ENCODE measurements at regions not wholly inside any gene's neighbourhood (a gene's known extent, or its start where the extent isn't known, plus 50 kb on each side); places are given as distances from the start of the nearest gene placed in this dataset.

DNA sequence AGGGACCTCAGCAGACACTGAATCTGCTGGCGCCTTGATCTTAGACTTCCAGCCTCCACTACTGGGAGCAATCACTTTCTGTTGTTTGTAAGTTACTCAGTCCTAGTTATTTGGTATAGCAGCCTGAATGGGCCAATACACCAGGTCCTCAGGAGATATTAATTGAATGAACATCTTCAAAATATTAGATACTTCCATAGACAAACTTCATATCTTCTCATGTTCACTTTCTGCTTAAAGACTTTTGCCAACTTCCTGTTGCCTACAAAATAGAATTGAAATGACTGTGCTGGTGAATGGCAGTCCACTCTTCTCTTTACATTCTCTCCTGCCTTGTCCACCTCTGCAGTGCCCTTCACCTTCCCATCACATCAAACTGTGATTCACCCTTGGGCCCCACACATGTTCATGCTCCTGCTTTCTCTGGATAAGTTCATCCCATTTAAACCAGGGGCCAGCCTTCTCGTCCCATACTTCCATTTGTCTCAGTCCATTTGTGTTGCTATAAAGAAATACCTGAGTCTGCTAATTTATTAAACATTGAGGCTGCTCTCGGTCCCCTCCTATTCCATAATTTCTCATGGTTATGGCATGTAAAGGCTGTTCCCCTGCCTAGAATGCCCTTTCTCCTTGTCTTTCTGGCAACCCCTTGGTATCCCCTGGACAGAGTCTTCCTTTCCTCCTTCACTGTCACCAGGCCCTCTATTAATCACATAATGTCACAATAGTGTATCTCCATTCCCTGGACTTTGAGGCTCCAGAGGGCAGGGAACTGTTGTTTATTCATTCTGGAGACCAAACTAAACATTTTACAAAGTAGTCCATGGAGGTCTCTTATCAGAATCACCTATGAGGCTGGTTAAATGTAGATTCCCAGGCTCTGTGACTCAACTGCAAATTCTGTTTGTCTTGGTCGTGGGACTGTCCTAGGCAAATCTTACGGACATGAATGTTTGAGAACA, 148.3 kb upstream of the TMEM170B start:
- TF ChIP-seq, protein P1, sequence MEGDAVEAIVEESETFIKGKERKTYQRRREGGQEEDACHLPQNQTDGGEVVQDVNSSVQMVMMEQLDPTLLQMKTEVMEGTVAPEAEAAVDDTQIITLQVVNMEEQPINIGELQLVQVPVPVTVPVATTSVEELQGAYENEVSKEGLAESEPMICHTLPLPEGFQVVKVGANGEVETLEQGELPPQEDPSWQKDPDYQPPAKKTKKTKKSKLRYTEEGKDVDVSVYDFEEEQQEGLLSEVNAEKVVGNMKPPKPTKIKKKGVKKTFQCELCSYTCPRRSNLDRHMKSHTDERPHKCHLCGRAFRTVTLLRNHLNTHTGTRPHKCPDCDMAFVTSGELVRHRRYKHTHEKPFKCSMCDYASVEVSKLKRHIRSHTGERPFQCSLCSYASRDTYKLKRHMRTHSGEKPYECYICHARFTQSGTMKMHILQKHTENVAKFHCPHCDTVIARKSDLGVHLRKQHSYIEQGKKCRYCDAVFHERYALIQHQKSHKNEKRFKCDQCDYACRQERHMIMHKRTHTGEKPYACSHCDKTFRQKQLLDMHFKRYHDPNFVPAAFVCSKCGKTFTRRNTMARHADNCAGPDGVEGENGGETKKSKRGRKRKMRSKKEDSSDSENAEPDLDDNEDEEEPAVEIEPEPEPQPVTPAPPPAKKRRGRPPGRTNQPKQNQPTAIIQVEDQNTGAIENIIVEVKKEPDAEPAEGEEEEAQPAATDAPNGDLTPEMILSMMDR (IDR thresholded peaks at IDR 0.05; ENCODE audit: insufficient read depth, low read length, poor library complexity, severe bottlenecking) = no peak
- TF ChIP-seq EZH2phosphoT487 (conservative IDR thresholded peaks at IDR 0.05; ENCODE audit: low read length) = no peak

Data from SU-DHL-6 (cell line).